GM12878 (cell line): ENCODE measurements at regions not wholly inside any gene's neighbourhood (a gene's known extent, or its start where the extent isn't known, plus 50 kb on each side); places are given as distances from the start of the nearest gene placed in this dataset.

ENCODE experiments used
- ATAC-seq: fragments of 200-7000 bp; cut with Tn5 transposase; 3 replicates; pipeline ENCODE4 v1.9.1; 2020; ENCODE audit warnings: mild to moderate bottlenecking, moderate library complexity
- BruUV-seq: library from RNA; stranded (reverse); fragments of 400-500 nt; replicated peaks from 2 replicates; lab custom pipeline; 2021; lab: Mats Ljungman, UMichigan
- CTCF ChIA-PET: fragments of 300-600 bp; sonication (Branson Sonifier 250); formaldehyde crosslinking; extraction: SDS; loops from one replicate; lab custom pipeline; 2021; ENCODE audit warnings: inconsistent platforms; lab: Yijun Ruan, JAX
- POLR2A ChIA-PET: fragments of 350-600 bp; formaldehyde crosslinking; extraction: SDS; loops from one replicate; lab custom pipeline; 2021; ENCODE audit warnings: inconsistent platforms; lab: Charles Lee
- RAD21 ChIA-PET: fragments of 300-600 bp; sonication (Branson Sonifier 250); formaldehyde crosslinking; loops from one replicate; lab custom pipeline; 2023; ENCODE audit warnings: antibody characterized with exemption; ENCODE audit not compliant: unreplicated experiment; lab: Charles Lee
- SMC1A ChIA-PET: fragments of 300-600 bp; sonication (Branson Sonifier 250); formaldehyde crosslinking; loops from one replicate; lab custom pipeline; 2023; ENCODE audit not compliant: unreplicated experiment, uncharacterized antibody; lab: Charles Lee
- DNase-seq: peaks from one replicate; pipeline ENCODE4 v3.0.0-alpha.2; 2011; ENCODE audit warnings: low read depth, low spot score
- FAIRE-seq: peaks from 3 replicates; lab custom pipeline; 2011; peaks lifted over from hg19 to GRCh38; lab: Jason Lieb, UNC
- H2AFZ ChIP-seq: 2 replicates; pipeline ENCODE4 v1.6.0; 2011; ENCODE audit warnings: low read depth, low read length, control low read depth; ENCODE audit not compliant: control insufficient read depth
- H3K27ac ChIP-seq: 2 replicates; pipeline ENCODE4 v1.5.1; 2011; ENCODE audit warnings: control low read depth; ENCODE audit not compliant: control insufficient read depth, insufficient read depth
- H3K27me3 ChIP-seq, 2 experiments: replicated peaks in 1 of 2; 2 replicates each; pipeline versions ENCODE4 v1.6.0 to v1.6.1; 2011; ENCODE audit warnings: low read length in 1 of 2; ENCODE audit not compliant: control insufficient read depth in 2 of 2, insufficient read depth in 2 of 2
- H3K36me3 ChIP-seq, 2 experiments: 2 replicates each; pipeline ENCODE4 v1.5.1; 2011; ENCODE audit warnings: low read length in 1 of 2; ENCODE audit not compliant: control insufficient read depth in 2 of 2, insufficient read depth in 2 of 2
- H3K4me1 ChIP-seq: 2 replicates; pipeline ENCODE4 v1.6.1; 2011; ENCODE audit warnings: mild to moderate bottlenecking, low read length, moderate library complexity, mixed read lengths; ENCODE audit not compliant: control insufficient read depth, insufficient read depth
- H3K4me2 ChIP-seq: 2 replicates; pipeline ENCODE4 v1.6.0; 2011; ENCODE audit warnings: control low read depth; ENCODE audit not compliant: control insufficient read depth, insufficient read depth
- H3K4me3 ChIP-seq: fragments of 200-600 bp; sonication (generic); 2 replicates; pipeline ENCODE4 v1.5.1; 2016
- H3K79me2 ChIP-seq: 2 replicates; pipeline ENCODE4 v1.6.0; 2011; ENCODE audit warnings: low read length; ENCODE audit not compliant: control insufficient read depth, insufficient read depth
- H3K9ac ChIP-seq: 2 replicates; pipeline ENCODE4 v1.8.0; 2011; ENCODE audit warnings: low read length, control low read depth, mixed read lengths; ENCODE audit not compliant: control insufficient read depth, insufficient read depth
- H3K9me3 ChIP-seq: replicated peaks from 3 replicates; pipeline ENCODE4 v1.5.1; 2011; ENCODE audit warnings: mild to moderate bottlenecking, low read length; ENCODE audit not compliant: control insufficient read depth, insufficient read depth
- H4K20me1 ChIP-seq: 2 replicates; pipeline ENCODE4 v1.6.0; 2011; ENCODE audit not compliant: control insufficient read depth, insufficient read depth
- ETV6 ChIP-seq, 2 experiments: fragments of 450-650 bp in 1 of 2; IDR thresholded peaks in 1 of 2; conservative IDR thresholded peaks in 1 of 2; 2 replicates each; pipeline ENCODE4 v1.6.1; 2014; ENCODE audit warnings: antibody characterized with exemption in 1 of 2, borderline replicate concordance in 1 of 2, low read depth in 1 of 2, mild to moderate bottlenecking in 1 of 2, moderate library complexity in 1 of 2
- GATAD2B ChIP-seq: fragments of 450-650 bp; conservative IDR thresholded peaks from 2 replicates; pipeline ENCODE4 v1.6.1; 2017; ENCODE audit warnings: low read depth, mild to moderate bottlenecking, moderate library complexity
- HDAC2 ChIP-seq: fragments of 200-600 bp; sonication (generic); IDR thresholded peaks from 2 replicates; pipeline ENCODE4 v1.6.1; 2017
- IKZF2 ChIP-seq, 2 experiments: fragments of 450-650 bp; IDR thresholded peaks; 2 replicates each; pipeline ENCODE4 v1.6.1; 2017; ENCODE audit warnings: mild to moderate bottlenecking in 2 of 2, moderate library complexity in 2 of 2
- JUNB ChIP-seq: IDR thresholded peaks from 2 replicates; pipeline ENCODE4 v1.6.1; 2016; ENCODE audit warnings: antibody characterized with exemption, mild to moderate bottlenecking
- MTA2 ChIP-seq: fragments of 450-650 bp; IDR thresholded peaks from 2 replicates; pipeline ENCODE4 v1.6.1; 2016; ENCODE audit warnings: low read depth, mild to moderate bottlenecking, moderate library complexity
- NR2C1 ChIP-seq: fragments of 450-650 bp; IDR thresholded peaks from 2 replicates; pipeline ENCODE4 v1.6.1; 2017; ENCODE audit warnings: antibody characterized with exemption, mild to moderate bottlenecking, moderate library complexity
- RAD51 ChIP-seq: fragments of 450-650 bp; IDR thresholded peaks from 2 replicates; pipeline ENCODE4 v1.6.1; 2016; ENCODE audit warnings: moderate library complexity, mild to moderate bottlenecking, inconsistent platforms
- RFX5 ChIP-seq: IDR thresholded peaks from 2 replicates; pipeline ENCODE4 v1.6.1; 2011; ENCODE audit warnings: low read depth, low read length, improper control_type of control experiment
- SIN3A ChIP-seq: IDR thresholded peaks from 2 replicates; pipeline ENCODE4 v1.6.1; 2012; ENCODE audit warnings: low read depth, low read length, improper control_type of control experiment
- SPI1 ChIP-seq: IDR thresholded peaks from 2 replicates; pipeline ENCODE4 v1.6.1; 2011; ENCODE audit warnings: low read depth, mild to moderate bottlenecking, low read length, moderate library complexity, borderline replicate concordance; ENCODE audit not compliant: insufficient read depth
- WRNIP1 ChIP-seq: IDR thresholded peaks from 2 replicates; pipeline ENCODE4 v1.6.1; 2011; ENCODE audit warnings: low read depth, low read length, improper control_type of control experiment, borderline replicate concordance
- YBX1 ChIP-seq: fragments of 450-650 bp; IDR thresholded peaks from 2 replicates; pipeline ENCODE4 v1.6.1; 2016; ENCODE audit warnings: antibody characterized with exemption
- ZBTB40 ChIP-seq: fragments of 450-650 bp; IDR thresholded peaks from 2 replicates; pipeline ENCODE4 v1.6.1; 2016; ENCODE audit warnings: mild to moderate bottlenecking, moderate library complexity, borderline replicate concordance
- WGBS: methylation state at CpG from one replicate; pipeline ENCODE4 v1.1.6; 2016; ENCODE audit warnings: low lambda C conversion rate; ENCODE audit not compliant: insufficient replicate concordance, insufficient coverage; ENCODE audit errors: missing lambda C conversion rate; 5-methylcytosine and 5-hydroxymethylcytosine counted together
- in situ Hi-C: fragments of 300-500 bp; cut with MboI; formaldehyde crosslinking; loops from 9 replicates; pipeline ENCODE4 v1.14.3; 2018; ENCODE audit warnings: mixed read lengths
- intact Hi-C: fragments of 100-400 bp; cut with micrococcal nuclease; formaldehyde crosslinking; loops from one replicate; pipeline ENCODE4 v1.14.2; 2022; ENCODE audit not compliant: unreplicated experiment
- TF ChIP-seq, protein P1 (sequence below): fragments of 450-650 bp; IDR thresholded peaks from 2 replicates; pipeline ENCODE4 v1.6.1; 2017; ENCODE audit warnings: antibody characterized with exemption, mild to moderate bottlenecking, moderate library complexity
- TF ChIP-seq, protein P2 (sequence below): fragments of 450-650 bp; IDR thresholded peaks from 2 replicates; pipeline ENCODE4 v1.6.1; 2017; ENCODE audit warnings: mild to moderate bottlenecking, low read depth, inconsistent platforms; ENCODE audit not compliant: poor library complexity, severe bottlenecking

- TF ChIP-seq SIN3A (no peak), NR2C1 (no peak), RAD51 (no peak), ETV6 (conservative IDR thresholded peaks at IDR 0.05 in 1 of 2, IDR thresholded peaks at IDR 0.05 in 1 of 2; ENCODE audit: borderline replicate concordance in 1 of 2, low read depth in 1 of 2) (no peak), SPI1 (no peak), JUNB (no peak), YBX1 (no peak), HDAC2 (no peak), MTA2 (no peak), ZBTB40 (no peak), GATAD2B (no peak), WRNIP1 (no peak), RFX5 (no peak), IKZF2 (IDR thresholded peaks at IDR 0.05) (no peak)
- TF ChIP-seq, protein P1, sequence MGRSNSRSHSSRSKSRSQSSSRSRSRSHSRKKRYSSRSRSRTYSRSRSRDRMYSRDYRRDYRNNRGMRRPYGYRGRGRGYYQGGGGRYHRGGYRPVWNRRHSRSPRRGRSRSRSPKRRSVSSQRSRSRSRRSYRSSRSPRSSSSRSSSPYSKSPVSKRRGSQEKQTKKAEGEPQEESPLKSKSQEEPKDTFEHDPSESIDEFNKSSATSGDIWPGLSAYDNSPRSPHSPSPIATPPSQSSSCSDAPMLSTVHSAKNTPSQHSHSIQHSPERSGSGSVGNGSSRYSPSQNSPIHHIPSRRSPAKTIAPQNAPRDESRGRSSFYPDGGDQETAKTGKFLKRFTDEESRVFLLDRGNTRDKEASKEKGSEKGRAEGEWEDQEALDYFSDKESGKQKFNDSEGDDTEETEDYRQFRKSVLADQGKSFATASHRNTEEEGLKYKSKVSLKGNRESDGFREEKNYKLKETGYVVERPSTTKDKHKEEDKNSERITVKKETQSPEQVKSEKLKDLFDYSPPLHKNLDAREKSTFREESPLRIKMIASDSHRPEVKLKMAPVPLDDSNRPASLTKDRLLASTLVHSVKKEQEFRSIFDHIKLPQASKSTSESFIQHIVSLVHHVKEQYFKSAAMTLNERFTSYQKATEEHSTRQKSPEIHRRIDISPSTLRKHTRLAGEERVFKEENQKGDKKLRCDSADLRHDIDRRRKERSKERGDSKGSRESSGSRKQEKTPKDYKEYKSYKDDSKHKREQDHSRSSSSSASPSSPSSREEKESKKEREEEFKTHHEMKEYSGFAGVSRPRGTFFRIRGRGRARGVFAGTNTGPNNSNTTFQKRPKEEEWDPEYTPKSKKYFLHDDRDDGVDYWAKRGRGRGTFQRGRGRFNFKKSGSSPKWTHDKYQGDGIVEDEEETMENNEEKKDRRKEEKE: no peak
- TF ChIP-seq, protein P2, sequence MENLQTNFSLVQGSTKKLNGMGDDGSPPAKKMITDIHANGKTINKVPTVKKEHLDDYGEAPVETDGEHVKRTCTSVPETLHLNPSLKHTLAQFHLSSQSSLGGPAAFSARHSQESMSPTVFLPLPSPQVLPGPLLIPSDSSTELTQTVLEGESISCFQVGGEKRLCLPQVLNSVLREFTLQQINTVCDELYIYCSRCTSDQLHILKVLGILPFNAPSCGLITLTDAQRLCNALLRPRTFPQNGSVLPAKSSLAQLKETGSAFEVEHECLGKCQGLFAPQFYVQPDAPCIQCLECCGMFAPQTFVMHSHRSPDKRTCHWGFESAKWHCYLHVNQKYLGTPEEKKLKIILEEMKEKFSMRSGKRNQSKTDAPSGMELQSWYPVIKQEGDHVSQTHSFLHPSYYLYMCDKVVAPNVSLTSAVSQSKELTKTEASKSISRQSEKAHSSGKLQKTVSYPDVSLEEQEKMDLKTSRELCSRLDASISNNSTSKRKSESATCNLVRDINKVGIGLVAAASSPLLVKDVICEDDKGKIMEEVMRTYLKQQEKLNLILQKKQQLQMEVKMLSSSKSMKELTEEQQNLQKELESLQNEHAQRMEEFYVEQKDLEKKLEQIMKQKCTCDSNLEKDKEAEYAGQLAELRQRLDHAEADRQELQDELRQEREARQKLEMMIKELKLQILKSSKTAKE: no peak
- TF ChIP-seq, all 136 proteins: peak for 0
- H3K4me3 ChIP-seq: no peak overlapping the region
- no peaks in the 10 kb centered on the region for H3K4me1 ChIP-seq
- H3K9ac ChIP-seq: no peak overlapping the region
- BruUV-seq: no TSS peak
- H4K20me1 ChIP-seq: no peaks in the 10 kb centered on the region
- WGBS: 0% methylated on average over 1 of the region's 1 CpG
- intact Hi-C loops: no loop called here
- H3K9me3 ChIP-seq: no peaks in the 10 kb centered on the region
- SMC1A ChIA-PET: no interaction called here
- no peaks in the 10 kb centered on the region for H3K27me3 ChIP-seq
- no peaks in the 10 kb centered on the region for H3K79me2 ChIP-seq
- H3K4me2 ChIP-seq: no peak overlapping the region
- RAD21 ChIA-PET: no interaction called here
- no peak overlapping the region for H2AFZ ChIP-seq
- DNase-seq (no peak), FAIRE-seq (no peak), ATAC-seq (no peak)
- H3K27ac ChIP-seq: no peak overlapping the region
- CTCF ChIA-PET: no interaction called here
- H3K36me3 ChIP-seq: no peaks in the 10 kb centered on the region
- POLR2A ChIA-PET: no interaction called here
- in situ Hi-C loops: no loop called here
Observed at GRCh38 chr16:76866994-76867393, 324.0 kb upstream of the MON1B start.
